ENCODE measurements at regions not wholly inside any gene's neighbourhood (a gene's known extent, or its start where the extent isn't known, plus 50 kb on each side); places are given as distances from the start of the nearest gene placed in this dataset.

DNA sequence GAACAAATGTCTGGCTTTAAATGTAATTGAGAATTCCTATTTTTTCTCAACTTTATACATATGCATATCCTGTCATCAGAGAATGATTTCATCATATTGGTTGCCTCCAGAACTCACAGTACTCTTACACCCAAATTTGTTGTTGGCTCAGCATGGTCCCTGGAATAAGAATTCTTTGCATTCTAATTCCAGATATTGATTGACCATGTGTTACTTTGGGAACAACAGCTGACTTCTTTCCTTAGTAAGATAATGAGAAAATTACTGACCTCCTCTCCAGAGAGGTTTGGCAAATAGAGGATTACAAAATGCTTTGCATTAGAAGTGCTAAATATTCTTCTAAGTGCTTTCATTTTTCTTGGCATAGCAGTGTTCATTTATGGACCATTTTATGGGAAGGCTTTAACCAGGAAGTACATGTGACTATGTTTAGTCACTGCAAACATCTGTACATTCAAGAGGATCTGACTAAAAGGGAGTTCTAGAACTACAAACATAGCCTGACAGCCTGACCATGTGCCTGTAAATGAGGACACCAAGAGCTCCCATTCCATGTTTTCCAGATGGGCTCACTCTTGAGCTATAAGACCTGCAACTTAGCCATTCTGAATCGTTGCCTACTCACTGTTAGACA, 391.6 kb upstream of the DPPA4 start:
- TF ChIP-seq POLR2A (IDR thresholded peaks at IDR 0.05; ENCODE audit: low read length) (no peak), GATA1 (IDR thresholded peaks at IDR 0.05; ENCODE audit: low read depth, low read length) (no peak)

All from erythroblast (primary cell).